ENCODE measurements at regions not wholly inside any gene's neighbourhood (a gene's known extent, or its start where the extent isn't known, plus 50 kb on each side); places are given as distances from the start of the nearest gene placed in this dataset.

GRCh38 chr9:74321396-74321795 is 175.7 kb upstream of the RORB start:
- Histone ChIP-seq H3K27ac (ENCODE audit: low read depth, low read length, poor library complexity, severe bottlenecking) (no peak overlapping the region), H3K36me3 (ENCODE audit: insufficient read depth, low read length) (no peaks in the 10 kb centered on the region), H3K9me2 (ENCODE audit: insufficient read depth, low read length) (no peaks in the 10 kb centered on the region), H3K4me3 (ENCODE audit: low read depth, low read length, poor library complexity, severe bottlenecking) (no peak overlapping the region), H3K4me2 (ENCODE audit: low read length) (no peak overlapping the region), H3K4me1 (ENCODE audit: insufficient read depth, low read length, poor library complexity, severe bottlenecking) (no peaks in the 10 kb centered on the region), H3K9me3 (ENCODE audit: low read length) (no peaks in the 10 kb centered on the region), H3K79me2 (ENCODE audit: insufficient read depth, low read depth, low read length) (no peaks in the 10 kb centered on the region), H2AFZ (ENCODE audit: low read length) (no peak overlapping the region), H4K20me1 (ENCODE audit: insufficient read depth, low read length) (no peaks in the 10 kb centered on the region)
- ChIA-PET CTCF (ENCODE audit: unreplicated experiment) (no interaction called here), POLR2A (interaction anchor here (0.8 kb wide), 1 partner anchor 117 kb away, joined by 3 read pairs; no protein-coding TSS in a partner anchor)
- BruUV-seq (replicated peaks): no TSS peak
- TF ChIP-seq CTCF (conservative IDR thresholded peaks at IDR 0.05; ENCODE audit: low read length) (no peak), EZH2phosphoT487 (IDR thresholded peaks at IDR 0.05; ENCODE audit: borderline replicate concordance, low read depth, low read length) (no peak)
- no peak for DNase-seq (ENCODE audit: low spot score)
- intact Hi-C loops (cut with micrococcal nuclease; ENCODE audit: unreplicated experiment): no loop called here

GRCh38 chr9:74322661-74323314 is 174.3 kb upstream of the RORB start:
- CTCF ChIA-PET (ENCODE audit: unreplicated experiment): interaction anchor here (0.6 kb wide), 1 partner anchor 498 kb away, joined by 3 read pairs; no protein-coding TSS in a partner anchor

More at GRCh38 chr9:74322661-74323314, 174.3 kb upstream of the RORB start:
- Histone ChIP-seq H3K4me3 (ENCODE audit: low read depth, low read length, poor library complexity, severe bottlenecking) (no peak overlapping the region), H3K79me2 (ENCODE audit: insufficient read depth, low read depth, low read length) (no peaks in the 10 kb centered on the region), H4K20me1 (ENCODE audit: insufficient read depth, low read length) (no peaks in the 10 kb centered on the region), H3K36me3 (ENCODE audit: insufficient read depth, low read length) (no peaks in the 10 kb centered on the region), H3K27ac (ENCODE audit: low read depth, low read length, poor library complexity, severe bottlenecking) (no peak overlapping the region), H3K4me2 (ENCODE audit: low read length) (no peak overlapping the region), H2AFZ (ENCODE audit: low read length) (no peak overlapping the region), H3K9me3 (ENCODE audit: low read length) (no peaks in the 10 kb centered on the region), H3K4me1 (ENCODE audit: insufficient read depth, low read length, poor library complexity, severe bottlenecking) (no peaks in the 10 kb centered on the region), H3K9me2 (ENCODE audit: insufficient read depth, low read length) (no peaks in the 10 kb centered on the region)
- POLR2A ChIA-PET: no interaction called here
- TF ChIP-seq EZH2phosphoT487 (IDR thresholded peaks at IDR 0.05; ENCODE audit: borderline replicate concordance, low read depth, low read length) (no peak), CTCF (conservative IDR thresholded peaks at IDR 0.05; ENCODE audit: low read length) (no peak)
- intact Hi-C loops (cut with micrococcal nuclease; ENCODE audit: unreplicated experiment): no loop called here
- no peak for DNase-seq (ENCODE audit: low spot score)
- no TSS peak for BruUV-seq (replicated peaks)

Data from OCI-LY7 (cell line).